Breast epithelium (tissue), 3 donors: ENCODE measurements at regions not wholly inside any gene's neighbourhood (a gene's known extent, or its start where the extent isn't known, plus 50 kb on each side); places are given as distances from the start of the nearest gene placed in this dataset.

Experiments used
- CTCF ChIP-seq, 3 donors: fragments of 450-650 bp; IDR thresholded peaks; one replicate each; pipeline ENCODE4 v1.5.1; 2016 to 2017; ENCODE audit warnings: antibody characterized with exemption in 3 of 3, mild to moderate bottlenecking in 3 of 3, moderate library complexity in 3 of 3
- POLR2A ChIP-seq: fragments of 450-650 bp; IDR thresholded peaks from one replicate; pipeline ENCODE4 v1.6.1; 2016; ENCODE audit warnings: antibody characterized with exemption, mild to moderate bottlenecking, moderate library complexity

DNA sequence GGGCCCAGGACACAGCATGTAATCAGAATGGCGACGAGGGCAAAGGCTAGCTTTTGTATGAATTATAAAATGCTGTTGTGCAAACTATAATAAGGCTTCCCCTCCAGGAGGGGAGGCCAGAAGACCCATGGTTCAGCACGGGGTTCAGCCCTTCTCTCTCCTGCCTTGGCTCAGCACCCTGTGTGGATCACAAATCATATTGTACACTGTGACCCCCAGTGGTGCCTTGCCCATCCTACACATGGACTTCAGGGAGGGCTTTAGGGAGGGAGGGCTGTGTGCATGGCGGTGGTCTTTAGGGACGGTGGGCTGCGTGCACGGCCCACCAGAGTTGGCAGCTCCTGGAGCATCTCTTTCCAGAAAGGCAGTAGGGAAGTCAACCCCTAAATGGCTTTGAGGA lies 120.8 kb upstream of the TNR start:
- no peak for TF ChIP-seq POLR2A
- TF ChIP-seq CTCF (IDR thresholded peaks at IDR 0.05), result no peak
